SK-N-DZ (cell line): ENCODE measurements at regions not wholly inside any gene's neighbourhood (a gene's known extent, or its start where the extent isn't known, plus 50 kb on each side); places are given as distances from the start of the nearest gene placed in this dataset.

ENCODE experiments used
- DNase-seq: peaks from one replicate; pipeline ENCODE4 v3.0.0-alpha.2; 2015; ENCODE audit warnings: low spot score

DNA sequence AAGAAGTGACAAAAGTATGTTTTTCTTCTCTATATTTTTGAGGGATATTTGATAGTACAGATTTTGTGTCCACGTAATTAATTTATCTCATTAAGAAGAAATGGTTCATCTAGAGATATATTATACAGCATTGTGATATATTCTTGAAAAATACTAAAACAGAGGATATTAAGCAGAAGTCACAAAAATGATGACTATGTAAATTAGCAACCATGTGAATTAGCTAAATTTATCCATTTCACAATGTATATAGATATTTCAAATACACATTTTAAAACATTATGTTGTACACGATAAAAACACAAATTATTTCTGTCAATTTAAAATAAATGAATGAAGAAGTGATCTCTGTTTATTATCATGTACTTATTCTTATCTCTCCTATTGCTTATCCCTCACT, 989.5 kb downstream of the TUSC7 start:
- no peak for DNase-seq

DNA sequence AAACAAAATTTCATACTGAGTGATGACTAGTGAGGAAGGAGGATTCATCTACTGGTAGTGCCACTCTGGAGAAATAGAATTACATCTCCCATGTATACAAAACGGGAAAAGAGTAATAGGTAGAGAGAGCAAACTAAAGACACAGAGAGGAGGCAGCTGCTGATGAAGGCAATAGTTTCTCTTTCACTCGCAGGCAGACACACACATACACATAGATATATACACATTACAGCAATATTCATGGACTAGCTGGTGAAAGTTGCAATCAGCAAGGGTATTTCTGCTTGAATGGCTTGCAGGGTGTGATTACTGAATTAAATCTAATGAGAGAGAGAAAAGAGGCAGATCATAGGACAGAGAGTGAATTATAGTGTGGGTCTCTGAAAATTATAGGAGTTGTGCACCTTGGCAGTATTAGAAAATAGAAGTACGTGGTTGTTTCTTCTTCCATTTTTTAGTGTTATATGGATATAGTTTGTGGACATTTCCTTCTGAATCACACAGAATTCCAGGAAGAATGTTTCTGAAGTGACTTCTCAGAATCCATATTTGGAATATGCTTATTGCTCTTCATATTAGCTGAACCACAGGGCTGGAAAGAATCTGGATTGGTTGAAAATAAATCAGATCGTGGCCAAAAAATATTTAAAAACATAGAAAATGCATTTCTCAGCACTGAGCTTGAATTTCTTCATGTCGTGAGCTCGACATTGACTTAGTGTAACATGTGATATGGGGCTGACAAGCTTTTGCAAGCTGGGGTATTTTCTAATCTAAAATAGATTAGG, 991.2 kb downstream of the TUSC7 start:
- DNase-seq: no peak

DNA sequence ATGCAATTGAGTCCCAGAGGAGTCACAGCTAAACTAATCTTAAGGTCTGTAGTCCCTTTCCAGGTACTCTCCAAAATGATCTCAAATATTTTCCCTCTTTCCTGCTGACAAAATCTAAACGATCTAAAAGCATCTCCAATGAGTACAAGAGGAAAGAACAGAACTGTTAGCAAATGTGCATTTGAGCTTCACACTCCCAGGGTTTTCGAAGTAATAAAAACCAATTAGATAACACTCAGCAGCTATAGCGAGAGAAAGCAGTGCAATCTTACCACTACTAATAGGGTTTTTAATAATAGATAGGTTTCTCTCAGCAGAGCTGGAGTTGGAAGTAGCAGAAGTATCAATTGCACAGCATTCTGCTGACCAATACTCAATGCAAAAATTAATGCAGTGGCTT, 995.4 kb downstream of the TUSC7 start:
- DNase-seq: no peak

DNA sequence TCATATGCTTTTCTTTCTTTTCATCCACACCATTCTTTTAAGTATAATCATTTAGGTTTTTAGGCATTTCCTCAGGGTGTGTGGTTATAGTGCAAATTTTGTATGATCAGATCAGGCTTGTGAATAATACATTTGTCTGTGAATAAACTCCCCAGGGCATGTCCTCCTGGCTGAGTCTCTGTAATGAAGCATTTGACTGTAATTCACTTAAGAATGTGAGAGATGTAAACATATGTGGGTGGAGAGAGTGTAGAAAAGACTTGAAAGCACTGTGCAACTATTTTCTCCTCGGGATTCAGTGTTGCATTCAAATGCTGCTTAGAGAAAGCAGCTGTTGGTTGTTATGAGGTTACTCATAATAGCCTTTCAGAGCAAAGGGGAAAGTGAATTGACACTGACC, 996.5 kb downstream of the TUSC7 start:
- DNase-seq: no peak

DNA sequence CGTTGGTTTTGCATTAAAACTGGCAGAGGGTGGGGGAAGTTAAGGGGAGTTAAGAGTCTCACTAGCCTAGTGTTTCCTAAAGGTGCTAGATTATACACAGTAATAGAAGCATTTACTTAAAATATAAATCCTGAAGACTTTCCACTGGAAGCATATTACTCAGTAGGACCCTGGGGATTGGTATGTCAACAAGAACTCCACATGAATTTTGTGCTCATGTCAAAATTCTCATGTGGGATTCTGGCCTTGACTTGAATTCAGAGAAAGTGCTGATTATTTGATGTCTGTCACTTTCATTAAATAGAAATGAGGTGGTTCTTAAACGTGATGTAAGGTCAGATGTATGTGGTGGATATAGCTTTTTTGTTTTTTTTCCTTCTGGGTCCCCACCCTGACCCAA, 997.2 kb downstream of the TUSC7 start:
- DNase-seq: no peak

DNA sequence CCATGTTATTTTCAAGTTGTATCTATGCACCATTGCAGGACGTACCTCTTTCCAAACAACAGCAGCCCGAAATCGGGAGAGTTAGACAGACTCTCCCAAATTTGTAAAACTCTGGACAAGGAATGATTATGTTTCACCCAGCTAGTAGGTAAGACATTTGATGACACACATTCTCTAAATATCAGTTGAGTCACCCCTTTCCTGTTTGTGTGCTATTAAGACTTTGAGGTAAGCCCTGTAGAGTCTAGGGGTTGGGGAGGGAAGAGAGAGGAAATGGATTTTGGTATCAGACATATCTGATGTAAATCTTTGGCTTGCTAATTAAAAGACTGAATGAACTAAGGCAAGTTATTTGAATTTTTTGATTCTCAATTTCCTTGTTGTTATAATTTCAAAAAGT, 999.0 kb downstream of the TUSC7 start:
- DNase-seq: no peak

- no peak for DNase-seq
Measured at GRCh38 chr3:117709108-117709507, 999.5 kb downstream of the TUSC7 start.

DNA sequence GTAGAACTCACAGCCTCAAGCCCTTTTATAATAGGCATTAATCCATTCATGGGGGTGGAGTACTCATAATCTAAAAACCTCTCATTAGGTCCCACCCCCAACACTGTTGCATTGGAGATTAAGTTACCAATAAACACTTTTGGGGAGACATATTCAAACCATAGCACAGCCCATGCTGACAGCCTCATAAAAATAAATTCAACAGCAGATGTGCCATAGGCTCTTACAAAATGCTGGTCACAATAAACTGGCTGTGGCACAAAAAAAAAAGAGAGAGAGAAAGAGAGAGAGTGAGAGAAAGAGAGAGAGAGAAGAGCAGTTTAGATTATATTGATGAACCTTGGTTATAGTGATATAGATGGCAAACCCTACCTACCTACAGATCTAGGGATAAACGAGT, 1000.9 kb downstream of the TUSC7 start:
- no peak for DNase-seq

DNA sequence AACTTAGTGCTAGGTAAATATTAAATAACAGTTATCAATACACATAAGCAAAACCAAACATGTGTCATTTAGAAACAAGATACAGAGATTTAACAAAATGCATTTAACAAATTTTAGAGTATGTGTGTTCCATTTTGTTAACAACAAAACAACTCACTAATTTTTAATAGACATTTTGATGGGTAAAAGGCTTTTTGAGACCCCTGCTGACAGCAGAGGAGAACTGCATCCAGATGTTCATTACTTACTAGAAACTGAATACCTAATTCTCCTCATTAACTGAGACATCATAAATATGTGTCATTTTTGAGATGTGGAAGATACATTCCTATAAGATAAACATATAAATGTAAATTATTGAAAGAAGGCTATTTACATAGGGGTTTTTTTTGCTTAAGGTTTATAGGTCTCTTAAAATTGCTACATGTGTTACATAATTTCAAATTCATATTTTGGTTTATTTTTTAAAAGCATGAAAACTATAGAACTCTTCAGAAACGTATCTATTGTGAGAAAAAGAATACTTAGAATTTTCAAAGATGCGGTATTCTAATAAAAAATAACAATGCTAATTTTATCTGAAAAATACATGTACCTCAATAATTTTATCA, 1009.8 kb downstream of the TUSC7 start:
- DNase-seq: peak; percentile 21

GRCh38 chr3:117721866-117722265, 1012.3 kb downstream of the TUSC7 start:
- peak; percentile 10 for DNase-seq

GRCh38 chr3:117722856-117723255, 1013.3 kb downstream of the TUSC7 start:
- DNase-seq: no peak

GRCh38 chr3:117723825-117724224, 1014.2 kb downstream of the TUSC7 start:
- no peak for DNase-seq

- DNase-seq: no peak
Measured at GRCh38 chr3:117725314-117725713, 1015.7 kb downstream of the TUSC7 start.

GRCh38 chr3:117726776-117727175, 1017.2 kb downstream of the TUSC7 start:
- DNase-seq: no peak

- no peak for DNase-seq
Measured at GRCh38 chr3:117728226-117728625, 1018.6 kb downstream of the TUSC7 start.

- no peak for DNase-seq
Measured at GRCh38 chr3:117734496-117734895, 1024.9 kb downstream of the TUSC7 start.

- no peak for DNase-seq
Measured at GRCh38 chr3:117735481-117736101, 1026.0 kb downstream of the TUSC7 start.

- no peak for DNase-seq
Measured at GRCh38 chr3:117736846-117737245, 1027.3 kb downstream of the TUSC7 start.

DNA sequence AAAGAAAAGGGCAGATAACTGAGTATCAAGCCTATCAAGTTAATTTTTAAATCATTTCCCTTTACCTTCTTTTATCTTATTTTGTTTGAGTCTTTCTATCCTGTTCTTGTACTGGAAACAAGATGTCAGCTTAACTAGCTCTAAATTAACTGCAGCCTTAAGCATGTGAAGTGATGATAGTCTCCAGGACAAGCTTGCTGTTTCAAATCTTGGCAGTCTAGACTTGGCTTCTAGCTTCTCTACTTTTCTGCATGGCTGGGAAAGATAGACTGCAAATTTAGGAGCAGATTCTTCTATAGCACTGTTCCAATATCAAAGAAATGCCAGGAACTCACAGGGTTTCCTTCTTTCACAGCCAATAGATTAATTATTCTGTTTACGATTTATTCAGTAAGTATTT, 1034.4 kb downstream of the TUSC7 start:
- no peak for DNase-seq

GRCh38 chr3:117744935-117745334, 1035.4 kb downstream of the TUSC7 start:
- no peak for DNase-seq

- DNase-seq: no peak
Measured at GRCh38 chr3:117745516-117745915, 1035.9 kb downstream of the TUSC7 start.

GRCh38 chr3:117746066-117746465, 1036.5 kb downstream of the TUSC7 start:
- no peak for DNase-seq

GRCh38 chr3:117748131-117748530, 1038.6 kb downstream of the TUSC7 start:
- DNase-seq: no peak
